H1 (cell line): ENCODE measurements at regions not wholly inside any gene's neighbourhood (a gene's known extent, or its start where the extent isn't known, plus 50 kb on each side); places are given as distances from the start of the nearest gene placed in this dataset.

Source experiments
- CTCF ChIA-PET: fragments of 300-600 bp; sonication (Branson Sonifier 250); formaldehyde crosslinking; loops from one replicate; lab custom pipeline; 2021; ENCODE audit not compliant: partially characterized antibody; lab: Charles Lee
- POLR2A ChIA-PET: fragments of 300-600 bp; sonication (Branson Sonifier 250); formaldehyde crosslinking; loops from one replicate; lab custom pipeline; 2021; ENCODE audit warnings: inconsistent platforms; ENCODE audit not compliant: partially characterized antibody; lab: Charles Lee
- DNase-seq, 2 experiments: peaks; one replicate each; pipeline versions ENCODE4 v3.0.0 to v3.0.0-alpha.2; 2010 to 2022; ENCODE audit warnings: low spot score in 2 of 2, low read depth in 1 of 2, mixed read lengths in 1 of 2
- FAIRE-seq: peaks from 2 replicates; lab custom pipeline; 2011; peaks lifted over from hg19 to GRCh38; lab: Jason Lieb, UNC
- H2AFZ ChIP-seq: 2 replicates; pipeline ENCODE4 v1.8.1; 2012; ENCODE audit warnings: low read length, inconsistent platforms
- H2AK5ac ChIP-seq: 2 replicates; pipeline ENCODE4 v1.6.1; 2013; ENCODE audit warnings: low read depth, low read length
- H2BK120ac ChIP-seq: replicated peaks from 2 replicates; pipeline ENCODE3; 2013; ENCODE audit warnings: low read depth, low read length, inconsistent platforms
- H2BK12ac ChIP-seq: 2 replicates; pipeline ENCODE4 v1.6.1; 2013; ENCODE audit warnings: low read depth, low read length
- H2BK15ac ChIP-seq: 2 replicates; pipeline ENCODE4 v1.6.1; 2013; ENCODE audit warnings: low read length
- H2BK20ac ChIP-seq: 2 replicates; pipeline ENCODE4 v1.6.1; 2013; ENCODE audit warnings: low read length
- H2BK5ac ChIP-seq: 2 replicates; pipeline ENCODE4 v1.6.1; 2013; ENCODE audit warnings: low read depth, low read length
- H3K14ac ChIP-seq: 2 replicates; pipeline ENCODE4 v1.6.1; 2013; ENCODE audit warnings: inconsistent platforms; ENCODE audit not compliant: insufficient read length
- H3K18ac ChIP-seq: 2 replicates; pipeline ENCODE4 v1.6.1; 2013; ENCODE audit warnings: low read length; ENCODE audit errors: extremely low read depth
- H3K23ac ChIP-seq: 2 replicates; pipeline ENCODE4 v1.6.1; 2013; ENCODE audit warnings: inconsistent platforms; ENCODE audit not compliant: insufficient read length
- H3K23me2 ChIP-seq: 2 replicates; pipeline ENCODE4 v1.6.1; 2013; ENCODE audit warnings: low read depth, low read length
- H3K27ac ChIP-seq: 2 replicates; pipeline ENCODE4 v1.6.1; 2011; ENCODE audit warnings: low read depth, low read length, inconsistent platforms
- H3K27me3 ChIP-seq, 4 experiments: replicated peaks in 1 of 4; 1 replicate in 1 of 4; 2 replicates in 3 of 4; pipeline versions ENCODE4 v1.6.1 to v1.8.1; 2011 to 2013; ENCODE audit warnings: low read length in 3 of 4, mild to moderate bottlenecking in 3 of 4, inconsistent platforms in 2 of 4, mixed read lengths in 2 of 4, moderate library complexity in 1 of 4; ENCODE audit not compliant: control insufficient read depth in 3 of 4, insufficient read depth in 3 of 4; ENCODE audit errors: extremely low read depth in 1 of 4
- H3K36me3 ChIP-seq, 4 experiments: 2 replicates each; pipeline versions ENCODE4 v1.6.1 to v1.8.1; 2011 to 2013; ENCODE audit warnings: mild to moderate bottlenecking in 4 of 4, low read length in 3 of 4, moderate library complexity in 2 of 4, control low read depth in 1 of 4, inconsistent platforms in 1 of 4; ENCODE audit not compliant: insufficient read depth in 4 of 4, control insufficient read depth in 2 of 4
- H3K4ac ChIP-seq: replicated peaks from 2 replicates; pipeline ENCODE3; 2013; ENCODE audit warnings: low read length, low read depth, mixed read lengths, inconsistent platforms; ENCODE audit not compliant: insufficient read length
- H3K4me1 ChIP-seq, 4 experiments: replicated peaks in 1 of 4; 1 replicate in 1 of 4; 2 replicates in 3 of 4; pipeline versions ENCODE4 v1.6.1 to v1.8.1; 2011 to 2013; ENCODE audit warnings: low read length in 3 of 4, inconsistent platforms in 2 of 4, mixed read lengths in 1 of 4; ENCODE audit not compliant: insufficient read depth in 4 of 4, control insufficient read depth in 3 of 4
- H3K4me2 ChIP-seq, 2 experiments: 2 replicates each; pipeline versions ENCODE4 v1.6.1 to v1.8.1; 2011 to 2013; ENCODE audit warnings: low read depth in 2 of 2, low read length in 2 of 2, control low read depth in 1 of 2, inconsistent platforms in 1 of 2, mild to moderate bottlenecking in 1 of 2; ENCODE audit not compliant: insufficient read depth in 1 of 2
- H3K4me3 ChIP-seq, 4 experiments: fragments of 200-600, 300-600 bp in 1 of 4; sonication (generic), shearing (Covaris generic), sonication (Bioruptor Twin) in 1 of 4; 2 replicates each; pipeline versions ENCODE4 v1.5.1 to v1.8.1; 2011 to 2016; ENCODE audit warnings: low read length in 4 of 4, low read depth in 3 of 4, control low read depth in 2 of 4, inconsistent platforms in 2 of 4, mild to moderate bottlenecking in 2 of 4, mixed read lengths in 1 of 4, moderate library complexity in 1 of 4; ENCODE audit not compliant: insufficient read depth in 2 of 4; ENCODE audit errors: extremely low read depth in 1 of 4
- H3K56ac ChIP-seq: replicated peaks from 2 replicates; pipeline ENCODE3; 2013; ENCODE audit warnings: low read depth, mild to moderate bottlenecking, mixed read lengths, low read length, inconsistent platforms; ENCODE audit not compliant: insufficient read length
- H3K79me1 ChIP-seq: 2 replicates; pipeline ENCODE4 v1.6.1; 2013; ENCODE audit warnings: low read depth, low read length, control low read depth
- H3K79me2 ChIP-seq, 2 experiments: 2 replicates each; pipeline versions ENCODE4 v1.6.1 to v1.8.1; 2012 to 2013; ENCODE audit warnings: low read length in 2 of 2, mild to moderate bottlenecking in 2 of 2, inconsistent platforms in 1 of 2; ENCODE audit not compliant: insufficient read depth in 2 of 2, control insufficient read depth in 1 of 2
- H3K9ac ChIP-seq, 4 experiments: replicated peaks in 1 of 4; 1 replicate in 1 of 4; 2 replicates in 3 of 4; pipeline versions ENCODE4 v1.6.1 to v1.8.1; 2011 to 2013; ENCODE audit warnings: low read depth in 3 of 4, low read length in 3 of 4, control low read depth in 2 of 4, mild to moderate bottlenecking in 2 of 4, moderate library complexity in 2 of 4, inconsistent platforms in 1 of 4; ENCODE audit errors: extremely low read depth in 1 of 4
- H3K9me3 ChIP-seq, 2 experiments: 2 replicates each; pipeline versions ENCODE4 v1.6.1 to v1.8.1; 2012 to 2013; ENCODE audit warnings: mild to moderate bottlenecking in 2 of 2, moderate library complexity in 2 of 2, control low read depth in 1 of 2, inconsistent platforms in 1 of 2, low read depth in 1 of 2, low read length in 1 of 2, mixed read lengths in 1 of 2; ENCODE audit not compliant: insufficient read depth in 2 of 2
- H4K20me1 ChIP-seq, 2 experiments: replicated peaks in 1 of 2; 2 replicates each; pipeline versions ENCODE3 to v1.8.1; 2011 to 2013; ENCODE audit warnings: inconsistent platforms in 2 of 2, low read length in 2 of 2, mild to moderate bottlenecking in 1 of 2; ENCODE audit not compliant: insufficient read depth in 2 of 2, control insufficient read depth in 1 of 2
- H4K5ac ChIP-seq: 2 replicates; pipeline ENCODE4 v1.6.1; 2013; ENCODE audit warnings: low read length, low read depth, mixed read lengths, inconsistent platforms; ENCODE audit not compliant: insufficient read length
- H4K8ac ChIP-seq: 2 replicates; pipeline ENCODE4 v1.8.0; 2013; ENCODE audit warnings: mild to moderate bottlenecking, moderate library complexity, low read length, inconsistent platforms; ENCODE audit not compliant: insufficient read depth; ENCODE audit errors: extremely low read depth
- H4K91ac ChIP-seq: replicated peaks from 2 replicates; pipeline ENCODE3; 2013; ENCODE audit warnings: low read length, mixed read lengths, inconsistent platforms; ENCODE audit not compliant: insufficient read length
- CBX8 ChIP-seq: fragments of 300-800, 300-1000 bp; sonication (generic); IDR thresholded peaks from 2 replicates; pipeline ENCODE4 v1.7.1; 2016; ENCODE audit warnings: low read depth, low read length, borderline replicate concordance
- MAFK ChIP-seq: IDR thresholded peaks from 2 replicates; pipeline ENCODE4 v1.6.1; 2012; ENCODE audit warnings: low read depth, mild to moderate bottlenecking, improper control_type of control experiment, low read length
- POU5F1 ChIP-seq: IDR thresholded peaks from 2 replicates; pipeline ENCODE4 v1.6.1; 2011; ENCODE audit warnings: low read depth, mild to moderate bottlenecking, low read length, moderate library complexity
- RNF2 ChIP-seq: fragments of 200-900, 300-1000 bp; sonication (generic); IDR thresholded peaks from 2 replicates; pipeline ENCODE4 v1.7.1; 2016; ENCODE audit warnings: borderline replicate concordance, low read depth, mild to moderate bottlenecking, antibody characterized with exemption, low read length; ENCODE audit not compliant: poor library complexity, severe bottlenecking; ENCODE audit errors: missing control alignments
- SAP30 ChIP-seq: fragments of 300-600 bp; sonication (generic); IDR thresholded peaks from 2 replicates; pipeline ENCODE4 v1.7.1; 2012; ENCODE audit warnings: low read length, moderate library complexity, mild to moderate bottlenecking, inconsistent platforms; ENCODE audit not compliant: insufficient read depth, insufficient replicate concordance
- SIN3A ChIP-seq, 2 experiments: IDR thresholded peaks in 1 of 2; conservative IDR thresholded peaks in 1 of 2; 2 replicates each; pipeline ENCODE4 v1.6.1; 2011 to 2012; ENCODE audit warnings: low read length in 2 of 2, improper control_type of control experiment in 1 of 2, low read depth in 1 of 2, mild to moderate bottlenecking in 1 of 2
- SIX5 ChIP-seq: IDR thresholded peaks from 2 replicates; pipeline ENCODE4 v1.6.1; 2011; ENCODE audit warnings: mild to moderate bottlenecking, low read depth, low read length
- SRF ChIP-seq: IDR thresholded peaks from 2 replicates; pipeline ENCODE4 v1.6.1; 2011; ENCODE audit warnings: mild to moderate bottlenecking, low read depth, low read length, moderate library complexity
- TCF12 ChIP-seq: IDR thresholded peaks from 2 replicates; pipeline ENCODE4 v1.6.1; 2011; ENCODE audit warnings: low read depth, mild to moderate bottlenecking, low read length
- WGBS, 2 experiments: shearing (Covaris generic) in 1 of 2; methylation state at CpG; one replicate each; pipeline versions ENCODE4 v1.1.6 to v1.1.7; 2013 to 2015; ENCODE audit warnings: low lambda C conversion rate in 2 of 2, mixed read lengths in 2 of 2, inconsistent platforms in 1 of 2, low coverage in 1 of 2, missing lambda C conversion rate in 1 of 2; ENCODE audit not compliant: insufficient replicate concordance in 2 of 2, insufficient coverage in 1 of 2, insufficient read length in 1 of 2; ENCODE audit errors: extremely low coverage in 1 of 2, missing lambda C conversion rate in 1 of 2; 5-methylcytosine and 5-hydroxymethylcytosine counted together
- TF ChIP-seq, protein P1 (sequence below): IDR thresholded peaks from 2 replicates; pipeline ENCODE4 v1.6.1; 2011; ENCODE audit warnings: low read length, improper control_type of control experiment
- TF ChIP-seq, protein P2 (sequence below): IDR thresholded peaks from 2 replicates; pipeline ENCODE4 v1.6.1; 2012; ENCODE audit warnings: inconsistent platforms

DNA sequence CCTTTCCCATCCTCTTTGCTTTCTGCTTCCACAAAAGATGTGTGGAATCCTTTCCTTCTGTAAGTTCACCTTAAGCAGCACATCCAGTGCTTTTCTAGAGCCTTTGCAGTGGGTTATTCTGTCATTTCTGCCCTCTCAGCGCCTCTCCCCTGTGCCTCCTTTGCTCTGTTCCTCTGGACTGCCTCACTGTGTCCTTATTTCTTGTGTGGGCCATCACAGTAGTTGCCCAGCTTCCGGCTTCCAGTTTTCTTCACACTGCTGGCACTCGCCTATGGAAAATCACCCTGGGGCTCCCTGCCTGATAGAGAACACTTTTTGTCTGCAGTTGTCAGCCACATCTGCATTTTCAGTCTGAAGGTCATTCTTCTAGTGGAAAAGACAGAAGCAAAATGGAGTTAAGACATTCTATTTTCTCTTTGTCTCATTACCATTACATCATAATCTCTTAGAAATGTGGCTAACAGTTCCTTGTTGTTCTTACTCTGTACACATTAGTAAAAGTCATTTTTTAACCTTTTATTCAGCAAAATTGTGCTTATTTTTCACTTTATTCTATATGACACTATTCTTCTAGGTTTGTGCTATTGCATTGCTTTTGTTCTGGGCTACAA lies 64.1 kb upstream of the ZNF608 start:
- Histone ChIP-seq H3K27me3 (no peaks in the 10 kb centered on the region), H3K4ac (no peak overlapping the region), H4K8ac (no peak overlapping the region), H4K5ac (no peak overlapping the region), H3K9ac (no peak overlapping the region), H2BK20ac (no peak overlapping the region), H3K4me1 (peaks cover 0 to 7% (median 3%) of the 10 kb centered on the region in 4 experiments; a peak in 5 of 7 replicates), H2AFZ (peak overlapping the region; percentile 96), H4K20me1 (no peaks in the 10 kb centered on the region), H3K23me2 (no peaks in the 10 kb centered on the region), H3K36me3 (no peaks in the 10 kb centered on the region), H3K9me3 (no peaks in the 10 kb centered on the region), H3K14ac (no peak overlapping the region), H3K79me2 (no peaks in the 10 kb centered on the region), H2AK5ac (no peak overlapping the region), H3K79me1 (no peaks in the 10 kb centered on the region), H3K4me2 (no peak overlapping the region), H3K4me3 (no peak overlapping the region), H3K27ac (no peak overlapping the region), H4K91ac (peak overlapping the region; percentile 2), H2BK15ac (no peak overlapping the region), H3K56ac (no peak overlapping the region), H3K23ac (no peak overlapping the region), H2BK5ac (no peak overlapping the region), H2BK120ac (no peak overlapping the region), H2BK12ac (no peak overlapping the region), H3K18ac (no peak overlapping the region)
- ChIA-PET CTCF (interaction anchor here (0.5 to 1.1 kb wide), 2 partner anchors 8 to 37 kb away, joined by 3 read pairs; no protein-coding TSS in a partner anchor), POLR2A (no interaction called here)
- DNase-seq: no peak
- no peak for FAIRE-seq
- 87% methylated on average over 3 of the region's 3 CpGs; no CpG with 5 or more reads in 1 of the 2 experiments for WGBS, 2 experiments
- TF ChIP-seq SIN3A (conservative IDR thresholded peaks at IDR 0.05 in 1 of 2, IDR thresholded peaks at IDR 0.05 in 1 of 2; ENCODE audit: low read depth in 1 of 2, low read length in 2 of 2): no peak
- no peak for TF ChIP-seq TCF12
- no peak for TF ChIP-seq SAP30
- no peak for TF ChIP-seq POU5F1
- no peak for TF ChIP-seq CBX8
- TF ChIP-seq MAFK: no peak
- TF ChIP-seq, protein P1, sequence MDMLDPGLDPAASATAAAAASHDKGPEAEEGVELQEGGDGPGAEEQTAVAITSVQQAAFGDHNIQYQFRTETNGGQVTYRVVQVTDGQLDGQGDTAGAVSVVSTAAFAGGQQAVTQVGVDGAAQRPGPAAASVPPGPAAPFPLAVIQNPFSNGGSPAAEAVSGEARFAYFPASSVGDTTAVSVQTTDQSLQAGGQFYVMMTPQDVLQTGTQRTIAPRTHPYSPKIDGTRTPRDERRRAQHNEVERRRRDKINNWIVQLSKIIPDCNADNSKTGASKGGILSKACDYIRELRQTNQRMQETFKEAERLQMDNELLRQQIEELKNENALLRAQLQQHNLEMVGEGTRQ: no peak
- TF ChIP-seq SIX5: no peak
- no peak for TF ChIP-seq RNF2
- TF ChIP-seq, protein P2, sequence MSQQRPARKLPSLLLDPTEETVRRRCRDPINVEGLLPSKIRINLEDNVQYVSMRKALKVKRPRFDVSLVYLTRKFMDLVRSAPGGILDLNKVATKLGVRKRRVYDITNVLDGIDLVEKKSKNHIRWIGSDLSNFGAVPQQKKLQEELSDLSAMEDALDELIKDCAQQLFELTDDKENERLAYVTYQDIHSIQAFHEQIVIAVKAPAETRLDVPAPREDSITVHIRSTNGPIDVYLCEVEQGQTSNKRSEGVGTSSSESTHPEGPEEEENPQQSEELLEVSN: no peak
- TF ChIP-seq SRF: no peak
